ENCODE measurements at regions not wholly inside any gene's neighbourhood (a gene's known extent, or its start where the extent isn't known, plus 50 kb on each side); places are given as distances from the start of the nearest gene placed in this dataset.

DNA sequence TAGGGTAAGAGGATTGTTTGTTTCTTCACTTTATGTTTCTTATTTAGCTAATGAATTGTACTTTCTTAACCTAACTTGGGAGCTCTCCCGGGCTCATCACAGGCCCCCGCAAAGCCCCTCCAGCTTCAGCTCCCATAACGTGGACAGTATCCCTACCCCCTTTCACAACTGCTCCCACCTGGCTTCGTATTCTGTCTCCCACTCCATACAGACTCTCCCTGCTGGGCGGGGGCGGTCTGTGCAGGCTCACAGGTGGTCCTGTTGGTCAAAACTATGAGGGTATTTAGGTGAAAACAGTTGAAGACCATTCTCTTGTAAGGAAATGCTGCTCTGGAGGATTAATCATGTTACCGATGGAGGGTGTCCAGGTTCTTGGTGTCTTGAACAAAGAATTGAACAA is 805.3 kb downstream of the SEMA5A start:
- H3K27me3 ChIP-seq, result no peaks in the 10 kb centered on the region
- intact Hi-C loops (cut with DNase I), result no loop called here
- no peak for TF ChIP-seq CTCF (IDR thresholded peaks at IDR 0.05)

GRCh38 chr5:8749556-8749955 is 796.3 kb downstream of the SEMA5A start:
- Histone ChIP-seq H3K9me3 (peaks cover 0 to 8% (median 0%) of the 10 kb centered on the region in 11 donors), H3K36me3 (no peaks in the 10 kb centered on the region), H3K27ac (no peak overlapping the region), H3K4me3 (no peak overlapping the region), H3K27me3 (no peaks in the 10 kb centered on the region), H3K4me1 (no peaks in the 10 kb centered on the region)
- WGBS, 2 donors, result 92 to 97% methylated on average over 2 of the region's 2 CpGs
- ATAC-seq, result no peak
- intact Hi-C loops (cut with DNase I), result no loop called here
- no peak for TF ChIP-seq CTCF (IDR thresholded peaks at IDR 0.05)
- no peak for DNase-seq

More for the DNA sequence above, 805.3 kb downstream of the SEMA5A start:
- ATAC-seq, result no peak
- Histone ChIP-seq H3K36me3 (no peaks in the 10 kb centered on the region), H3K4me3 (no peak overlapping the region), H3K27ac (no peak overlapping the region), H3K4me1 (no peaks in the 10 kb centered on the region), H3K9me3 (peaks cover 0 to 20% (median 0%) of the 10 kb centered on the region in 11 donors)
- WGBS, 2 donors, result 72 to 76% methylated on average over 7 of the region's 7 CpGs
- DNase-seq, result no peak

GRCh38 chr5:8750100-8750499 is 795.8 kb downstream of the SEMA5A start:
- no peaks in the 10 kb centered on the region for H3K36me3 ChIP-seq
- H3K27ac ChIP-seq, result no peak overlapping the region
- ATAC-seq, result no peak
- peaks cover 0 to 8% (median 0%) of the 10 kb centered on the region in 11 donors for H3K9me3 ChIP-seq
- intact Hi-C loops (cut with DNase I), result loop anchor here in 2 of 10 donors (10.0 kb wide), 2 partner anchors 455 to 1395 kb away; no protein-coding TSS in a partner anchor
- no peaks in the 10 kb centered on the region for H3K4me1 ChIP-seq
- no peak for DNase-seq
- H3K4me3 ChIP-seq, result no peak overlapping the region
- peaks cover 0 to under 1% (median 0%) of the 10 kb centered on the region in 7 donors for H3K27me3 ChIP-seq
- no peak for TF ChIP-seq CTCF (IDR thresholded peaks at IDR 0.05)

GRCh38 chr5:8751971-8752370 is 793.9 kb downstream of the SEMA5A start:
- peaks cover 0 to 8% (median 0%) of the 10 kb centered on the region in 11 donors for H3K9me3 ChIP-seq
- TF ChIP-seq CTCF (IDR thresholded peaks at IDR 0.05), result no peak
- no peak overlapping the region for H3K4me3 ChIP-seq
- intact Hi-C loops (cut with DNase I), result loop anchor here in 2 of 10 donors (10.0 kb wide), 2 partner anchors 453 to 1393 kb away; no protein-coding TSS in a partner anchor
- H3K36me3 ChIP-seq, result no peaks in the 10 kb centered on the region
- H3K4me1 ChIP-seq, result no peaks in the 10 kb centered on the region
- no peak for DNase-seq
- H3K27ac ChIP-seq, result no peak overlapping the region
- ATAC-seq, result no peak
- peaks cover 0 to 5% (median 0%) of the 10 kb centered on the region in 7 donors for H3K27me3 ChIP-seq
- WGBS, 2 donors, result 50 to 54% methylated on average over 4 of the region's 4 CpGs

Data from heart right ventricle (tissue), 16 donors.